HG03095 (cell line): ENCODE measurements at regions not wholly inside any gene's neighbourhood (a gene's known extent, or its start where the extent isn't known, plus 50 kb on each side); places are given as distances from the start of the nearest gene placed in this dataset.
"Not testable (repeated sequence)": the region's sequence is repeated elsewhere in the genome, so short reads cannot be mapped to it uniquely, and the experiment has no call there.

ENCODE experiments used
- ATAC-seq: cut with Tn5 transposase; IDR thresholded peaks from one replicate; pipeline ENCODE4 v1.9.1; 2021; ENCODE audit warnings: moderate library complexity; ENCODE audit not compliant: unreplicated experiment

GRCh38 chr12:105860561-105861207 lies 278.1 kb downstream of the NUAK1 start:
- ATAC-seq, result no peak

- no peak for ATAC-seq
Measured at GRCh38 chr12:105861227-105861626, 277.5 kb downstream of the NUAK1 start.

DNA sequence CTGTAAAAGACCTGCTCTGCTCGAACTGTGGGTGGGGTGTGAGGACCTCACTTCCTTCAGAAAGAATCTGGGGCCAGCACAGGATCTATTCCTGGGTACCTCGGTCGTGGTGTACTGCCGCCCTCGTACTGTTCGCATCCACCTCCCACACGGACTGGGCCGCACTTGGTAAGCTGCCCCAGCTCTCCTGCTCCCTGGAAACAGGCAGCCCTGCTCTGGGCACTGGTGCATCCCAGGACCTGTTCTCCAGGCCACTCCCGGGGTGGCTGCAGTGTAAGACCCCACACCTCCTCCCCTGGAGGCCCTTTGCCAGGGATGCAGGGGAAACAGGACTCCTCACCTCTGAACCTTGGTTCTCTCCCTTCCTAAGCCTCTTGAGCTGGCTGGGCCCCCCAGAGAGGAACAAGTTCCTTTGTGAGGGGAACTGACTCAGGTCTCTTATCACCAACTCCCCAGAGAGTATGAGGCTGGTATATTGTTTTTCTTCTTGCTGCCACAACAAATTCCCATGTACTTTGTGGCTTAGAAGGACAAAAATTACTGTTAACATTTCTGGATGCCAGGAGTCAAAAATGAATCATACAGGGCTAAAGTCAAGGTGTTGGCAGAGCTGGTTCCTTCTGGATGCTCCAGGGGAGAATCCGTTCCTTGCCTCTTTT lies 276.5 kb downstream of the NUAK1 start:
- ATAC-seq, result no peak

DNA sequence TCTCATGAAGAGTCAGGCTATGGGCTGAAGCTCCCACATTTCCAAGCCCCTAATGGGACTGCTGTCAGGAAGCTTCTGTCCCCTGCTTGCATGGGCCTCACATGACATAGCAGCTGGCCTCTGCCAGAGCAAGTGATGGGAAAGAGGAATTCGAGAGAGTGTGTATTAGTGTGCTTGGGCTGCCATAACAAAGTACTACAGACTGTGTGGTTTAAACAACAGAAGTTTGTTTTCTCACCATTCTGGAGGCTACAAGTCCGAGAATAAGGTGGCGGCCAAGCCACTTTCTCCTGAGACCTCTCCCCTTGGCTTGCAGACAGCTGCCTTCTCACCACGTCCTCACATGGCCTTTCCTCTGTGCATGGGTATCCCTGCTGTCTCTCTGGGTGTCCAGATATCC lies 274.4 kb downstream of the NUAK1 start:
- ATAC-seq, result no peak

GRCh38 chr12:105864901-105865300 lies 273.9 kb downstream of the NUAK1 start:
- no peak for ATAC-seq

GRCh38 chr12:105865886-105866285 lies 272.9 kb downstream of the NUAK1 start:
- no peak for ATAC-seq

GRCh38 chr12:105874121-105874520 lies 264.6 kb downstream of the NUAK1 start:
- no peak for ATAC-seq

DNA sequence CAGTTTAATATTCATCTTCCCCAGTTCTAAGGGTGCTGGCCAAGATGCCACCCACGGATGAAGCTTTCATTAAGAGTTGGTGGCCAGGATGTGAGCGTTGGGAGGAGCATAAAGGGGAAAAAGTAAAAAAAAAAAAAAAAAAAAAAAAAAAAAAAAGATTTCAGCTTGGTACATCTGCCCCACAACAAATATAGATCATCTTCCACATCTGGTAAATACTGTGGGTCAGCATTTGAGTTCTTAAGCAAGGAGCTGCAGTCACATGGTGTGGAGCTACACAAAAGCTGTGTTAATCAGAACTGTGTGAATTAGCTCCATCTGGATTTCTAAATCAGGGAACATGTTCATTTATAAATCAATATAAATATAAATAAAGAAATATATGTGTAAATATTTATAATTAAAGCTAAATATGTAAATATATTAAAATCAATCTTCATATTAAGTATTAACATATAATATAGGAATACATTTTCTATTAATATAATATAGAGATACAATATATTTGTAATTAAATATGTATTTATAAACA lies 262.3 kb downstream of the NUAK1 start:
- ATAC-seq, result no peak

DNA sequence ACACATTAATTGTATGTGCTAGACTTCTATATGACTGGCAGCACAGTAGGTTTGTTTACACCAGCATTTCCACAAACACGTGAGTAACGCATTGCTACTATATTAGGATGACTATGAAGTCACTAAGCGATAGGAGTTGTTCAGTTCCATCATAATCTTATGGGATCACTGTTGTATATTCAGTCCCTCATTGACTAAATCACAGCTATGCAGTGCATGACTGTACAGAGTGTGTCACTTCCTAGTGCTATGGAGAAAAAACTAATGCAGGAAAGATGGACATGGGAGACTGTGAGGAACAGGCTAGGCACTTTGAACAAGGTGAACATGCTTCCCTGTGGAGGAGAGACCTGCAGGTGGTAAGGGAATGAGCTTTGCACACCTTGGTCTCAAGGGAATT lies 259.8 kb downstream of the NUAK1 start:
- ATAC-seq, result no peak

- ATAC-seq, result no peak
Measured at GRCh38 chr12:105880824-105881388, 257.8 kb downstream of the NUAK1 start.

DNA sequence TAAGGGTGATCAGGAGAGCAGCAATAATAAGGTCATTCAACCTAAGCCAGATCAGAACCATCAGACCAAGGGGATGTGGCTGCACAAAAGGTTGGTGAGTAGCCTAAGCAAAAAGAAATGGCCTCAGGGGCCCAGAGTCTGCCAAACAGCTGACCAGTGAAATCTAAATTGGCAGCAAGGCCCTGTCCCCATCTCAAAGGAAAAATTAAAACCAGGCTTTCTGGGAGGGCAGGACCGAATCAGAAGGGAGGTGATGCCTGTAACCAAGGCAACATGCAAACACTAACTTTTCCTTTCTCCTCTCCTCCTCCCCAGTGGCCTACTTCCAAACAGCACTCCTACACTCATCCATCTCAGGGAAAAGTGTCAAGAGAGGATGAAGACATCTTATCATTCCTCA lies 256.4 kb downstream of the NUAK1 start:
- no peak for ATAC-seq

DNA sequence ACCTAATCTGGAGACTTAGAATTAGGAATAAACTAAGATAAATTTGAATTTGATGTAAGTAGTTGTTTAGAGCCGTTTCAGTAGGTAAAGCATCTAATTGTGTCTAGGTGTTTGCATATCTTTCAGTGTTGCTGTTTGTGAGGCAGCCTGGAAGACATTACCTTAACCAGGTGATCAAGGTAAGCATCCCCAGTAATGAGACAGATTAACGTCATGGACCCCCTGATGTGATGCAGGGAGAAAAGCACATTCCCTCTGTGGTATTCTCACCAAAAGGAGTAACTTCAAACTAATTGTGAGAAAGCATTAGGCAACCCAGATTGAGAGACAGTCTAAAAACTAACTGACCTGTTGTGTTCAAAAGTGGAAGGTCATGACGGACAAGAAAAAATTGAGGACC lies 251.6 kb downstream of the NUAK1 start:
- no peak for ATAC-seq

- no peak for ATAC-seq
Measured at GRCh38 chr12:105888696-105889095, 250.1 kb downstream of the NUAK1 start.

DNA sequence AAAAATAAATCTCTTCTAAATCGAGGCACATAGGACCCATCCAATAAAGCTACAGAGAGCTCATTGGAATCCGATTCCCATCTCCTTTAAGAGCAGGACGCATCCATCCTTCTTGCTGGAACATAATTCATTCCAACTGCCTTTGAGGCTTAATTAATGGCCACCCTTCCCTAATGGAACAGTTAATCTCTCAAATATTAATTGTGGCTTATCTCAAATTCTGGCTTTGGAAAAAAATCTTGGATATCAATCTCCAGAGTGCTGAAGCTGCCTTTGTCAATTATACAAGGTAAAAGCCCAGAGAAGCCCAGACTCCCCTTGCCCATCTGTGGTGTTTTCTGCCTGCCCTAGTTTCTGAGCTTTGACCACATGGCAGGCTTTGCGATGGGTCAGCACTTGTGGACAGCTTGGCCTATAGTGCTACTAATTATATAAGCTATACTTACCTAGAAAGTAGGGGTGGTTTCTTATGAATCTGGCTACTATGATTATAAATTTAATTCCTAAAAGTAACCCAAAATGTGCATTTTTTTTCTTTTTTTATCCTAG lies 246.3 kb downstream of the NUAK1 start:
- no peak for ATAC-seq

- not testable (repeated sequence) for ATAC-seq
Measured at GRCh38 chr12:105895197-105895832, 243.4 kb downstream of the NUAK1 start.

- no peak for ATAC-seq
Measured at GRCh38 chr12:105897311-105897725, 241.4 kb downstream of the NUAK1 start.

DNA sequence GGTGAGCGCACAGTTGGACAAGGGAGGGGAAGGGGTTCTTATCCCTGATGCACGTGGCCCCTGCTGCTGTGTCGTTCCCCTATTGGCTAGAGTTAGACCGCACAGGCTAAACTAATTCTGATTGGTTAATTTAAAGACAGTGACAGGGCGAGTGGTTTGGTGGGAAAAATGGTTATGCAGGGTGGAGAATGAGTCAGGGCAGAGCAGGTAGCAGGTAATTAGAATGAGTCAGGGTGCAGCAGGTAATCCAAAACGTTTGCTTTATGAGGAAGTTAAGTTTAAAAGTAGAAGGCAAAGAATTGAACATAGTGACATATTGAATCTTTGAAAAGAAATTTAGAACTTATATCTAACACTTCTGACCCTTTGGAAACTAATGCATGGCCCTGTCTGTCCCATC lies 240.5 kb downstream of the NUAK1 start:
- ATAC-seq, result not testable (repeated sequence)

DNA sequence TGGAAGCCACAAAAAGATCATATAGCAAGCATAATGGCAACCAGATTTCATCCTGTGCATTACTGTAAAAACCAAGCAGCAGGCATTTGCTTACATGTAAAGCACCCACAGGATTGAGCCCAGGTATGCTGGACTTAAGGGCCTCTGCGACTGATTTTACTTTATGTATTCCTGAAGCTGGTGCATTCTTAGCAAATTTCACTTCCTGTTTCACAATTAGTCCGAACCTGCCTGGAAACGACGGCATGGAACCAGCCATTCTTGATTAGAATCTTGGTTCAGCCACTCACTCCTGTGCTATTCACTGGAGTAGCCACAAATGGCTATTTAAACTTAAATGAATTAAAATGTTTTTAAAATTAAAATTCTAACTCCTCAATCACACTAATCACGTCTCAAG lies 239.2 kb downstream of the NUAK1 start:
- ATAC-seq, result no peak

DNA sequence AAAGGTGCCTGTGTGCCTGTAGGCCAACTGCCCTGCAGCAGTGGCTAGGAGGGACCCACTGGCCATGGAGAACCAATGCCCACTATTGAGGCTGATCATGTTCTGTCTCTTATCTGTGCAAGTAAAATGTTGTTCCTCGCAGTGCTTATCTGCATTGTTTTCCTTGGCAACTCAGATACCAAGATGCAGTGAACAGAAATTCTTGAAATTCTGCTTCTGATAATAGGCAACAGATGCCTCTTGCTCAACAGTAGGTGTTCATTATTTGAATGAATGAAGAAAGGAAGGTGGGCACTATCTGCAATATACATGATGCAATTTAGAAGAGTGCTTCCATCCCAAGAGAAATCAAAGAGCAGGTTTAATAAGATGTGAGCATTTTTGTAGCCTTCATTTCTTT lies 232.2 kb downstream of the NUAK1 start:
- no peak for ATAC-seq

GRCh38 chr12:105907982-105908381 lies 230.8 kb downstream of the NUAK1 start:
- no peak for ATAC-seq

- no peak for ATAC-seq
Measured at GRCh38 chr12:105910030-105910429, 228.7 kb downstream of the NUAK1 start.
